Mucosa of rectum (tissue), 2 donors: ENCODE measurements at regions not wholly inside any gene's neighbourhood (a gene's known extent, or its start where the extent isn't known, plus 50 kb on each side); places are given as distances from the start of the nearest gene placed in this dataset.
A peak's percentile ranks its signal among the peaks of the same experiment; 100 is the strongest.
"Not testable (repeated sequence)": the region's sequence is repeated elsewhere in the genome, so short reads cannot be mapped to it uniquely, and the experiment has no call there.

Experiments
- H3K27ac ChIP-seq, 2 donors: one replicate each; pipeline ENCODE4 v1.7.0; 2013; ENCODE audit warnings: inconsistent platforms in 2 of 2, low read depth in 2 of 2, low read length in 2 of 2
- H3K27me3 ChIP-seq, 2 donors: one replicate each; pipeline ENCODE4 v1.7.0; 2013; ENCODE audit warnings: low read length in 2 of 2; ENCODE audit not compliant: control insufficient read depth in 2 of 2, insufficient read depth in 2 of 2
- H3K36me3 ChIP-seq, 2 donors: one replicate each; pipeline ENCODE4 v1.7.0; 2013; ENCODE audit warnings: low read length in 2 of 2; ENCODE audit not compliant: control insufficient read depth in 2 of 2, insufficient read depth in 2 of 2
- H3K4me1 ChIP-seq, 2 donors: one replicate each; pipeline ENCODE4 v1.7.0; 2013; ENCODE audit warnings: low read length in 2 of 2, mild to moderate bottlenecking in 1 of 2; ENCODE audit not compliant: control insufficient read depth in 2 of 2, insufficient read depth in 2 of 2
- H3K4me3 ChIP-seq, 2 donors: one replicate each; pipeline ENCODE4 v1.7.0; 2013; ENCODE audit warnings: low read length in 2 of 2
- H3K9ac ChIP-seq, 2 donors: one replicate each; pipeline ENCODE4 v1.7.0; 2013; ENCODE audit warnings: low read length in 2 of 2, low read depth in 1 of 2, mild to moderate bottlenecking in 1 of 2
- H3K9me3 ChIP-seq, 2 donors: one replicate each; pipeline ENCODE4 v1.7.0; 2013; ENCODE audit warnings: low read length in 2 of 2; ENCODE audit not compliant: control insufficient read depth in 2 of 2
- donor health status: healthy.
- donor health status: Normal muscosa, but diverticular disease.

DNA sequence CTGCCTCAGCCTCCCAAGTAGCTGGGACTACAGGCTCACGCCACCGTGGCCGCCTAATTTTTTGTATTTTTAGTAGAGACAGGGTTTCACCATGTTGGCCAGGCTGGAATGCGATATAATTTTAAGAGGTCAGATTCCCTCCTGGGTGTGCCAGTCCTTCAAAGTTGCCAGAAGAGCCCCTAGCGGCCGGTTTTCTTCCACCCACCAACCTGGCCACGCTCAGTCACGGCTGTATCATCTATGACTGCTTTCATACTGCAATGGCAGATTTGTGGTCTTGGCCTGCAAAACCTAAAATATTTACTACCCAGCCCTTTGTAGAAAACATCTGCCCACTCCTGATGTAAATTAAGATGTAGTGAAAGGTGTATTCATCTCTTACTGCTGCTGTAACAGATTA, 117.5 kb upstream of the BASP1 start:
- Histone ChIP-seq H3K36me3 (no peaks in the 10 kb centered on the region), H3K27me3 (no peaks in the 10 kb centered on the region), H3K27ac (no peak overlapping the region), H3K9me3 (no peaks in the 10 kb centered on the region), H3K4me1 (peaks cover 0 to 3% of the 10 kb centered on the region in 2 donors), H3K4me3 (no peak overlapping the region), H3K9ac (no peak overlapping the region)

DNA sequence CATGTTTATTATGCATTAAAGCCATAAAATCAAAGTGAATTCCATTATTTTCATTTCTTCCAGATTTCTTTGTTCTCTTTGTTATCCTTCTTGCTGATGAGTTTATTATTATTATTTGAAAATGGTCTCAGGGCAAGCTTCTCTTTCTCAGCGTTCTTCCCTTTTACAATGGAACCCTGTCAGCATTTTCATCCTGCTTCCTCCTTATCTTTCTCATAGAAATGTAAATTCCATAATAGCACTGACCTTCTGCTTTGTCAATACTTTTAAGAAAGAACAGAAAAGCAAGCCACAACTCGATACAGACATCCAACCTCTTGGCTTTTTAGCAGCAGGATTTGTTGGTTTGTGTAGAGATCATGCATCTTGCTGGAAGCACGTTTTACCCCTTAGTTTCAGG, 114.0 kb upstream of the BASP1 start:
- no peak overlapping the region for H3K9ac ChIP-seq
- H3K27me3 ChIP-seq: no peaks in the 10 kb centered on the region
- H3K27ac ChIP-seq: no peak overlapping the region
- no peaks in the 10 kb centered on the region for H3K36me3 ChIP-seq
- no peak overlapping the region for H3K4me3 ChIP-seq
- H3K9me3 ChIP-seq: no peaks in the 10 kb centered on the region
- H3K4me1 ChIP-seq: no peaks in the 10 kb centered on the region

DNA sequence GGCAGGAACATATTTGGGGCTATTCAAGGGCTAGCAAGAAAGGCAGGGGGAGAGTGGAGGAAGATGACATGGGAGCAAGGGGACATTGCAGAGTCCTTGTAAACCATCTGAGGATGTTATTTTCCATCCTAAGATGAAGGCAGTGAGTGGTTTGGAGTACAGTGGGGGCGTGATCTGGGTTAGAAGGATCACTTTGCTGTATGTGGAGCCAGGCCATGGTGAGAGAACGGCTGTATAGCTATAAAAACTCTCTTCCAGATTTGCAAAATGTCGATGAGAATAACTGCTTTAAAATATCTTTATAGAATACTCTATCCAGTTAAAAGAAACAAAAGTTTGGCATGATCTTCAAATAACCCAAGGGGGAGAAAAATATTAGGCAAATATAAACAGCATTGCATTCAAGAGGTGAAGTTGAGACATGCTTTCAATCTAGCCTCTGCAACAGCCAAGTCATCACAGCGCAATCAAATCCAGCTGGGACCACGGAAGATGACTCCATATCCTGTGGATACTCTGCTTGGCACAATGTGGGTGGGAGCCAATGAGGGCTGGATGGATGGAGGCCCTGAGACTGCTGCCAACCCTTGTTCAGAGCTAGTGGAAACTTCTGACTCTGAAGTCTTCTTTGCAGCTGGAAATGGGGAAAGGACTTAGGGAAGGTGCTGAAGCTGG, 111.5 kb upstream of the BASP1 start:
- Histone ChIP-seq H3K36me3 (no peaks in the 10 kb centered on the region), H3K4me3 (no peak overlapping the region), H3K9ac (no peak overlapping the region), H3K27ac (no peak overlapping the region), H3K4me1 (no peaks in the 10 kb centered on the region), H3K27me3 (no peaks in the 10 kb centered on the region), H3K9me3 (no peaks in the 10 kb centered on the region)

DNA sequence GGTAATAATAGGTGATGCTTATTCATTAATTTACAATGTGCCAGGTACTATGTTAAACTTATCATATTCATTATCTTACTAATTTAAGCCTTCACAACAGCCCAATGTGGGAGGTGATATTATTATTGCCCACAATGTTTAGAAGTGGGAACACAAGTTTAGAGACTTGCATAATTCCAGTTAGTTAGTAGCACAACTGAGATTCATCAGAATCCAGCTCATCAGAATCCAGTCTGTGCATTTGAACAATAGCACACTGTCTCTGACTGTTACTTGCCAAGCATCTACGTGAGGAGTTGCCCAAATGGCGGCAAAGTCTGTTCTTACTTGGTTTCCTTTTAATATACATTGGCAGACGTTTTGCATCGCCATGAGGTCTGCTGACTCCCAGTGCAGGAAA, 110.9 kb upstream of the BASP1 start:
- no peaks in the 10 kb centered on the region for H3K9me3 ChIP-seq
- H3K9ac ChIP-seq: no peak overlapping the region
- no peak overlapping the region for H3K27ac ChIP-seq
- H3K4me1 ChIP-seq: no peaks in the 10 kb centered on the region
- H3K4me3 ChIP-seq: no peak overlapping the region
- no peaks in the 10 kb centered on the region for H3K36me3 ChIP-seq
- H3K27me3 ChIP-seq: no peaks in the 10 kb centered on the region

DNA sequence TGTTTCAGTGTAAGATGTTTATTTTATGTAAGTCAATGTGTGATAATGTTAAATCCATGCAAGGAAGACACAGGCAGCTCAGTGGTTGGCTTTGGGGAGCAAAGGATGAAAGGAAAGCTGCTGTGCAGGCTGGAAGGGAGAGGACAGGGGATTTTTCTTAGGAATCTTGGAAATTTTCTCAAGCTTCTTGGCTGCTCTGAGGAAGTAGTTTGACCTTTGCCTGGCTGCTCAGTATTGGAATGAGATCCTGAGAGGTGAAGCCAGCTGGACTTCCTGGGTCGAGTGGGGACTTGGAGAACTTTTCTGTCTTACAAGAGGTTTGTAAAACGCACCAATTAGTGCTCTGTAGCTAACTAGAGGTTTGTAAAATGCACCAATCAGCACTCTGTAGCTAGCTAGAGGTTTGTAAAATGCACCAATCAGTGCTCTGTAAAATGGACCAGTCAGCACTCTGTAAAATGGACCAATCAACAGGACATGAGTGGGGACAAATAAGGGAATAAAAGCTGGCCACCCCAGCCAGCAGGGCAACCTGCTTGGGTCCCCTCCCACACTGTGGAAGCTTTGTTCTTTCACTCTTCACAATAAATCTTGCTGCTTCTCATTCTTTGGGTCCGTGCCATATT, 105.2 kb upstream of the BASP1 start:
- not testable (repeated sequence) for H3K27ac ChIP-seq, H3K27me3 ChIP-seq, H3K9me3 ChIP-seq, H3K4me3 ChIP-seq, H3K9ac ChIP-seq, H3K36me3 ChIP-seq
- H3K4me1 ChIP-seq: peaks cover 0 to 20% of the 10 kb centered on the region in 2 donors

DNA sequence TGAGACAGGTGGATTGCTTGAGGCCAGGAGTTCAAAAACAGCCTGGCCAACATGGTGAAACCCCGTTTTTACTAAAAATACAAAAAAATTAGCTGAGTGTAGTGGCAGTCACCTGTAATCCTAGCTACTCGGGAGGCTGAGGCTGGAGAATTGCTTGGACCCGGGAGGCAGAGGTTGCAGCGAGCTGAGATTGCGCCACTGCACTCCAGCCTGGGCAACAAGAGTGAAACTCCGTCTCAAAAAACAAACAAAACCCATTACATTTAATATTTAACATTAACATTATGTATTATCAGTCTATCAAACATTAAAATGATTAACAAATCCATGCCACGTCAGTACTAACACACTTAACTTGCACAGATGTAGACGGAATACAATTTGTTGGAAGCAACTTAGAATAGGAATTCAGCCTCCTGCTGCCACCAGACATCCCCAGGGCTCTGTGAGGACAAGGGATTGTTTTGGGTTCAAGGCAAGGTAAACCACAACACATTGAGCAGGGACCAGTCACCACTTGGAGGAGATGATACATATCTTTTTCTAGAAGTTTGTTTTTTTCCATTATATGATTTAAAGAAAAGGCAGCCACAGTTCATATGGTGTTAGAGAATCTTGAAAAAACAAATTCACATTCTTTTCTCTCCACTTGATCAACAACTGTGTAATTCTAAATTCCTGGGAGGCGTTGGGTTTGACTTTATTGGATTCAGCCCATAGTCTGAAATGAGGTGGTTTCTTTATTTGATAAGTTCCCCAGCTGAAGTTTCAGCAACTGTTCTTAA, 104.1 kb upstream of the BASP1 start:
- Histone ChIP-seq H3K27me3 (no peaks in the 10 kb centered on the region), H3K4me3 (no peak overlapping the region), H3K36me3 (no peaks in the 10 kb centered on the region), H3K9ac (no peak overlapping the region), H3K4me1 (peaks cover 0 to 20% of the 10 kb centered on the region in 2 donors), H3K9me3 (no peaks in the 10 kb centered on the region), H3K27ac (peak overlapping the region in 1 of 2 donors; percentile 58)

DNA sequence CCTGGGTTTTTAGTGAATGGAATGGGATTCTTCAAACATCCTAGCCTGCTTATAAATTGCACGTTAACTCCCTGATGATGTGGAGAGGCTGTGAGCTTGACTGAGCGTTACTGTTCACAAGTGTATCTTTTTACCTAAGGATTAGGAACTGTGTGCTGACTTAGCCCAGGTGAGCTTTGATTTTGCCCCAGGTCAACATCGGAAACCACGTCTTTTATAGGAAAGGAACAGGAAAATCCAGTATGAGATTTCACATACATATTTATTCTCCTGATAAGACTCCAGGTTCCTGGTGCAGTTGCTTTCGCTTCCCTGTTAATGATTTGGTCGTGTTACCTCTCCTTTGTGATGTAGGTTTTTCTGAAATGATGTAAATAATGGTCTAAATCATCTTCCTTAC, 103.2 kb upstream of the BASP1 start:
- H3K9ac ChIP-seq: no peak overlapping the region
- H3K27ac ChIP-seq: peak overlapping the region; percentile 3 to 58
- H3K9me3 ChIP-seq: no peaks in the 10 kb centered on the region
- no peaks in the 10 kb centered on the region for H3K27me3 ChIP-seq
- no peaks in the 10 kb centered on the region for H3K36me3 ChIP-seq
- no peak overlapping the region for H3K4me3 ChIP-seq
- H3K4me1 ChIP-seq: peaks cover 0 to 25% of the 10 kb centered on the region in 2 donors

DNA sequence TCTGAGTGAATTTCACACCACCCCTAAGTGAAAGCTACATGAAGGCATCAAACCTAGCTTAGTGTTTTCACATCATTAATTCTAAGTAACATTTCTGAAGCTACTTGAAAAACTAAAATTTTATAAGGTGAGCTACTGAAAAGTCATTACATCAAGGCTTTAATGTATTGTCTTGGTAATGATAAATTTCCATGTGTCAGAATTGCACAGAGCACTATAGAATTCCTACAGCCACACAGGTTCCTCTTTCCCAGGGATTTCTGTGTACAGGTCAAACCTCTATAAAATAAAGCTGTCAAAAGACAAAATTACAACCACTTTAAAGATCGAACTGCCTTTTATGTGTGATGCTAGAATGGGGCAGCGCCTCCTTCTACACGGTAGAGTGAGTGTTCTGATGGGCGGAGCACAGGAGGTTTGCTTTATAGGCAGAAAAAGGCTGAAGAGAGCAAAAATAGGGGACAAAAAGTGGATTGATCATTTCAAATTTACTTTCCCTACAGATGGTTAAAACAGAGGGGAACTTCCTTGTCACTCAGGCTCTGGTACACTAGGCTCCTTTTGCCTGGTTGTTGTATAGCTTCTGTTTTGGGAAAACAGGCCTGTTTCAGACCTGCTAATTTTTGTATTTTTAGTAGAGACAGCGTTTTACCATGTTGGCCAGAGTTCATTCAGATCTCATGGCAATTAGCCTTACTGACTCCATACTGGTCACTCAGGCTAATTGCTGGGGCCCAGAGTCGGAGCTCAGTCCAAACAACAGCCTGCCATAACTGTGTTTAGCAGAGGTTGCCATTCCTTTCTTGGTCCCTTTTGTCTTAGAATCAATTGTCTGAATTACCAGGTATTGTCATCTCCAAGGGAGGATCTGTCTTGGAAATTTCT, 102.5 kb upstream of the BASP1 start:
- Histone ChIP-seq H3K36me3 (no peaks in the 10 kb centered on the region), H3K4me1 (peaks cover 0 to 25% of the 10 kb centered on the region in 2 donors), H3K9ac (peak overlapping the region in 1 of 2 donors; percentile 14), H3K4me3 (no peak overlapping the region), H3K27ac (peak overlapping the region in 1 of 2 donors; percentile 58), H3K9me3 (no peaks in the 10 kb centered on the region), H3K27me3 (no peaks in the 10 kb centered on the region)

DNA sequence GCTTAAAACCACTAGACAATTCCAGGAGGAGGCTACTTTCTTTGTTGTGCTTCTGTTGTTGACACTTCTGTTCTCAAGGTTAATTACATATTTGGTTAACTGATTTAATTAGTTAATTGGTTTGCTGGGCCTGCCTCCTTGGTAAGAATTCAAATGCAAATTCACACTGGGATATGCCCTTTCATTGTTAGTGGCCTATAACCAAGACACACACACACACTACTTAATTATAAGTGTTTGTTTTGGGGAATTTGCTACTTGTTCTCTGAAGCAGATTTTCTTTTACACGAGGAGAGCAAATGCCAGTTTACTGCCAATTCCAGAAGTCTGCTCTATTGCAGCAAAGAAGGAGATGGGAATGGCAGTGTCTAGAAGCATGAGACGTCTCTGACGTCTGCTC, 101.6 kb upstream of the BASP1 start:
- peaks cover 0 to 25% of the 10 kb centered on the region in 2 donors for H3K4me1 ChIP-seq
- H3K9ac ChIP-seq: no peak overlapping the region
- H3K36me3 ChIP-seq: no peaks in the 10 kb centered on the region
- no peak overlapping the region for H3K27ac ChIP-seq
- H3K27me3 ChIP-seq: no peaks in the 10 kb centered on the region
- H3K9me3 ChIP-seq: no peaks in the 10 kb centered on the region
- H3K4me3 ChIP-seq: no peak overlapping the region
